Keratinocyte (primary cell): ENCODE measurements at regions not wholly inside any gene's neighbourhood (a gene's known extent, or its start where the extent isn't known, plus 50 kb on each side); places are given as distances from the start of the nearest gene placed in this dataset.
"Not testable (repeated sequence)": the region's sequence is repeated elsewhere in the genome, so short reads cannot be mapped to it uniquely, and the experiment has no call there.

Experiments used
- DNase-seq: peaks from one replicate; pipeline ENCODE4 v3.0.0-alpha.2; 2011; ENCODE audit warnings: low read depth, missing footprints, low spot score
- FAIRE-seq: peaks from 2 replicates; lab custom pipeline; 2011; peaks lifted over from hg19 to GRCh38; lab: Jason Lieb, UNC
- H2AFZ ChIP-seq: 2 replicates; pipeline ENCODE4 v1.6.0; 2012; ENCODE audit warnings: low read length, control low read depth, inconsistent platforms; ENCODE audit not compliant: control insufficient read depth
- H3K27ac ChIP-seq: 2 replicates; pipeline ENCODE4 v1.5.1; 2011; ENCODE audit warnings: low read length; ENCODE audit not compliant: control insufficient read depth, insufficient read depth
- H3K27me3 ChIP-seq: 3 replicates; pipeline ENCODE4 v1.6.0; 2011; ENCODE audit warnings: low read length; ENCODE audit not compliant: control insufficient read depth, insufficient read depth; ENCODE audit errors: extremely low read depth
- H3K36me3 ChIP-seq, 2 experiments: 2 replicates in 1 of 2; 3 replicates in 1 of 2; pipeline ENCODE4 v1.5.1; 2011; ENCODE audit warnings: low read length in 2 of 2, mild to moderate bottlenecking in 1 of 2; ENCODE audit not compliant: control insufficient read depth in 2 of 2, insufficient read depth in 2 of 2; ENCODE audit errors: extremely low read depth in 1 of 2
- H3K4me1 ChIP-seq: 3 replicates; pipeline ENCODE4 v1.5.1; 2011; ENCODE audit warnings: low read length; ENCODE audit not compliant: control insufficient read depth, insufficient read depth; ENCODE audit errors: extremely low read depth
- H3K4me2 ChIP-seq: 3 replicates; pipeline ENCODE4 v1.6.0; 2011; ENCODE audit warnings: low read depth, low read length; ENCODE audit not compliant: control insufficient read depth, insufficient read depth; ENCODE audit errors: extremely low read depth
- H3K4me3 ChIP-seq, 3 experiments: fragments of 200-600 bp in 1 of 3; sonication (generic) in 1 of 3; 2 replicates in 2 of 3; 3 replicates in 1 of 3; pipeline ENCODE4 v1.5.1; 2011 to 2016; ENCODE audit warnings: low read length in 3 of 3, mild to moderate bottlenecking in 3 of 3, control low read depth in 2 of 3, inconsistent platforms in 1 of 3, low read depth in 1 of 3, mixed read lengths in 1 of 3, mixed run types in 1 of 3, moderate library complexity in 1 of 3; ENCODE audit not compliant: control insufficient read depth in 2 of 3, insufficient read depth in 2 of 3; ENCODE audit errors: extremely low read depth in 1 of 3
- H3K79me2 ChIP-seq: 2 replicates; pipeline ENCODE4 v1.6.0; 2012; ENCODE audit warnings: low read length; ENCODE audit not compliant: control insufficient read depth, insufficient read depth
- H3K9ac ChIP-seq: 3 replicates; pipeline ENCODE4 v1.6.0; 2011; ENCODE audit warnings: low read length; ENCODE audit not compliant: control insufficient read depth, insufficient read depth; ENCODE audit errors: extremely low read depth
- H3K9me1 ChIP-seq: 3 replicates; pipeline ENCODE4 v1.6.0; 2011; ENCODE audit warnings: low read length; ENCODE audit not compliant: control insufficient read depth, insufficient read depth; ENCODE audit errors: extremely low read depth
- H3K9me3 ChIP-seq: 2 replicates; pipeline ENCODE4 v1.5.1; 2012; ENCODE audit warnings: low read depth, low read length; ENCODE audit not compliant: control insufficient read depth
- H4K20me1 ChIP-seq: 3 replicates; pipeline ENCODE4 v1.6.0; 2011; ENCODE audit warnings: low read length; ENCODE audit not compliant: control insufficient read depth, insufficient read depth; ENCODE audit errors: extremely low read depth
- EZH2 ChIP-seq: IDR thresholded peaks from one replicate; pipeline ENCODE4 v1.6.1; 2012; ENCODE audit warnings: inconsistent platforms, mild to moderate bottlenecking, low read length, moderate library complexity
- dilution Hi-C: fragments of 300-500 bp; cut with MboI; formaldehyde crosslinking; loops from one replicate; pipeline ENCODE4 v1.7.0; 2020; ENCODE audit warnings: low sequenced_read_pairs; ENCODE audit not compliant: extremely low pct_ligation_motif_present
- TF ChIP-seq, protein P1 (sequence below), 3 experiments: IDR thresholded peaks in 1 of 3; conservative IDR thresholded peaks in 1 of 3; optimal IDR thresholded peaks in 1 of 3; 2 replicates in 2 of 3; 3 replicates in 1 of 3; pipeline versions ENCODE3 to v1.5.1; 2011; ENCODE audit warnings: low read length in 3 of 3, mild to moderate bottlenecking in 3 of 3, moderate library complexity in 2 of 3, control low read depth in 1 of 3, inconsistent platforms in 1 of 3; ENCODE audit not compliant: insufficient read depth in 2 of 3; ENCODE audit errors: extremely low read depth in 1 of 3

- H3K4me3 ChIP-seq, result no peak overlapping the region
- H3K27ac ChIP-seq, result no peak overlapping the region
- no peak for TF ChIP-seq EZH2
- TF ChIP-seq, protein P1, sequence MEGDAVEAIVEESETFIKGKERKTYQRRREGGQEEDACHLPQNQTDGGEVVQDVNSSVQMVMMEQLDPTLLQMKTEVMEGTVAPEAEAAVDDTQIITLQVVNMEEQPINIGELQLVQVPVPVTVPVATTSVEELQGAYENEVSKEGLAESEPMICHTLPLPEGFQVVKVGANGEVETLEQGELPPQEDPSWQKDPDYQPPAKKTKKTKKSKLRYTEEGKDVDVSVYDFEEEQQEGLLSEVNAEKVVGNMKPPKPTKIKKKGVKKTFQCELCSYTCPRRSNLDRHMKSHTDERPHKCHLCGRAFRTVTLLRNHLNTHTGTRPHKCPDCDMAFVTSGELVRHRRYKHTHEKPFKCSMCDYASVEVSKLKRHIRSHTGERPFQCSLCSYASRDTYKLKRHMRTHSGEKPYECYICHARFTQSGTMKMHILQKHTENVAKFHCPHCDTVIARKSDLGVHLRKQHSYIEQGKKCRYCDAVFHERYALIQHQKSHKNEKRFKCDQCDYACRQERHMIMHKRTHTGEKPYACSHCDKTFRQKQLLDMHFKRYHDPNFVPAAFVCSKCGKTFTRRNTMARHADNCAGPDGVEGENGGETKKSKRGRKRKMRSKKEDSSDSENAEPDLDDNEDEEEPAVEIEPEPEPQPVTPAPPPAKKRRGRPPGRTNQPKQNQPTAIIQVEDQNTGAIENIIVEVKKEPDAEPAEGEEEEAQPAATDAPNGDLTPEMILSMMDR (optimal IDR thresholded peaks at IDR 0.05 in 1 of 3, IDR thresholded peaks at IDR 0.05 in 1 of 3, conservative IDR thresholded peaks at IDR 0.05 in 1 of 3; ENCODE audit: extremely low read depth in 1 of 3, insufficient read depth in 2 of 3, low read length in 3 of 3), result no peak
- no peaks in the 10 kb centered on the region for H4K20me1 ChIP-seq
- no peaks in the 10 kb centered on the region for H3K27me3 ChIP-seq
- H3K9me3 ChIP-seq, result peaks cover 1% of the 10 kb centered on the region
- no peak for DNase-seq
- dilution Hi-C loops, result no loop called here
- H3K9ac ChIP-seq, result no peak overlapping the region
- no peaks in the 10 kb centered on the region for H3K79me2 ChIP-seq
- H3K9me1 ChIP-seq, result no peaks in the 10 kb centered on the region
- no peak overlapping the region for H2AFZ ChIP-seq
- H3K4me1 ChIP-seq, result no peaks in the 10 kb centered on the region
- no peak for FAIRE-seq
- H3K4me2 ChIP-seq, result no peak overlapping the region
- no peaks in the 10 kb centered on the region for H3K36me3 ChIP-seq
Observed at GRCh38 chrX:25755194-25755593, 382.9 kb upstream of the MAGEB18 start.

DNA sequence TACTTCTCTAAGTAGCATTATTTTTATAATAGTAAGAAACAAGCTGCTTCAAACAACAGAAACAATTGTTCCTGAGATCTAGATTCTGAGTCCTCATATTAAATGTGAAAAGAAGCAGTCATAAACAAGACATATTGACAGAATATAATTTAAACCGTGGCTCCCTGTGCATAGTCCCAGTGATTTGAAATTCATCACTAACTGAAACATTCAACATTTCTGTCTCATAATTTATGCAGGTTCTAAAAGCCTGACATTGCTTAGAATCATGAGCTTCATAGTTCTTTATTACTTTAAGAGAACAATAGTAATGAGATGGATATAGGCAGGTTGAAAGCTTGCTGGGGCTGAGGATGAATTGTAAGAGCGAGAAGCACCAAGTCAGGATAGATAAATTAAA, 375.5 kb upstream of the MAGEB18 start:
- H3K4me2 ChIP-seq, result no peak overlapping the region

GRCh38 chrX:25771853-25772252, 366.3 kb upstream of the MAGEB18 start:
- H3K9me1 ChIP-seq, H3K4me1 ChIP-seq, H3K27ac ChIP-seq, H4K20me1 ChIP-seq, H3K4me2 ChIP-seq, H3K36me3 ChIP-seq, H3K79me2 ChIP-seq, H3K4me3 ChIP-seq, H3K27me3 ChIP-seq, H3K9ac ChIP-seq, H2AFZ ChIP-seq, dilution Hi-C loops, H3K9me3 ChIP-seq, FAIRE-seq, DNase-seq: not testable (repeated sequence)

More for the DNA sequence above, 375.5 kb upstream of the MAGEB18 start:
- H3K27me3 ChIP-seq, result no peaks in the 10 kb centered on the region
- no peak overlapping the region for H3K4me3 ChIP-seq
- no peaks in the 10 kb centered on the region for H3K9me1 ChIP-seq
- TF ChIP-seq EZH2, result no peak
- TF ChIP-seq, protein P1 (optimal IDR thresholded peaks at IDR 0.05 in 1 of 3, IDR thresholded peaks at IDR 0.05 in 1 of 3, conservative IDR thresholded peaks at IDR 0.05 in 1 of 3; ENCODE audit: extremely low read depth in 1 of 3, insufficient read depth in 2 of 3, low read length in 3 of 3), result no peak
- dilution Hi-C loops, result no loop called here
- no peaks in the 10 kb centered on the region for H3K9me3 ChIP-seq
- H3K27ac ChIP-seq, result no peak overlapping the region
- H4K20me1 ChIP-seq, result no peaks in the 10 kb centered on the region
- no peak for DNase-seq
- no peaks in the 10 kb centered on the region for H3K4me1 ChIP-seq
- H3K79me2 ChIP-seq, result no peaks in the 10 kb centered on the region
- H3K9ac ChIP-seq, result no peak overlapping the region
- no peaks in the 10 kb centered on the region for H3K36me3 ChIP-seq
- no peak overlapping the region for H2AFZ ChIP-seq
- FAIRE-seq, result no peak

- DNase-seq, H3K9me1 ChIP-seq, H3K4me2 ChIP-seq, FAIRE-seq, H3K36me3 ChIP-seq, H3K9ac ChIP-seq, H4K20me1 ChIP-seq, H3K79me2 ChIP-seq, H3K4me3 ChIP-seq, dilution Hi-C loops, H2AFZ ChIP-seq, H3K9me3 ChIP-seq, H3K4me1 ChIP-seq, H3K27me3 ChIP-seq, H3K27ac ChIP-seq: not testable (repeated sequence)
Observed at GRCh38 chrX:25797796-25798195, 340.3 kb upstream of the MAGEB18 start.
